ENCODE measurements at regions not wholly inside any gene's neighbourhood (a gene's known extent, or its start where the extent isn't known, plus 50 kb on each side); places are given as distances from the start of the nearest gene placed in this dataset.

DNA sequence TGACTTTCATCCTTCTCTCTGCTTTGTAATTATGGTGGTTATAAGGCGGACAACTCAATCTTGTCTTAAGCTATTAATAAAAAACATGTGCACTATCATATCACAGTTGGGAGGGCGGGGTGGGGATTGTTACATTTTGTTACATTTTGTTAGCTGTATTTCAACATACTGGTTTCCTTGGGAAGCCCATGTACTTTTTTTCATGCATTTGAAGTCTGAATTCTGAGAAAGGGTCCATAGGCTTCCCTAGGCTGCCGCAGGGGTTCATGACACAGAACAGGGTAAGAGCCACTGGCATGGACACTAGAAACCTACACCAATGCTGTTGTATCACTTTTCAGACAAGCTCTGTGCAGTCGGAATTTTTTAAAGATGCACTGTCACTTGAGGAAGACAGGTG, 178.8 kb downstream of the ETS2 start:
- TF ChIP-seq, protein P1, sequence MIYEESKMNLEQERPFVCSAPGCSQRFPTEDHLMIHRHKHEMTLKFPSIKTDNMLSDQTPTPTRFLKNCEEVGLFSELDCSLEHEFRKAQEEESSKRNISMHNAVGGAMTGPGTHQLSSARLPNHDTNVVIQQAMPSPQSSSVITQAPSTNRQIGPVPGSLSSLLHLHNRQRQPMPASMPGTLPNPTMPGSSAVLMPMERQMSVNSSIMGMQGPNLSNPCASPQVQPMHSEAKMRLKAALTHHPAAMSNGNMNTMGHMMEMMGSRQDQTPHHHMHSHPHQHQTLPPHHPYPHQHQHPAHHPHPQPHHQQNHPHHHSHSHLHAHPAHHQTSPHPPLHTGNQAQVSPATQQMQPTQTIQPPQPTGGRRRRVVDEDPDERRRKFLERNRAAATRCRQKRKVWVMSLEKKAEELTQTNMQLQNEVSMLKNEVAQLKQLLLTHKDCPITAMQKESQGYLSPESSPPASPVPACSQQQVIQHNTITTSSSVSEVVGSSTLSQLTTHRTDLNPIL (CRISPR knock-in tag; IDR thresholded peaks at IDR 0.05; ENCODE audit: low read depth), result no peak
- TF ChIP-seq ZNF70 (CRISPR knock-in tag; IDR thresholded peaks at IDR 0.05), result no peak
